ENCODE measurements at regions not wholly inside any gene's neighbourhood (a gene's known extent, or its start where the extent isn't known, plus 50 kb on each side); places are given as distances from the start of the nearest gene placed in this dataset.
A peak's percentile ranks its signal among the peaks of the same experiment; 100 is the strongest.

DNA sequence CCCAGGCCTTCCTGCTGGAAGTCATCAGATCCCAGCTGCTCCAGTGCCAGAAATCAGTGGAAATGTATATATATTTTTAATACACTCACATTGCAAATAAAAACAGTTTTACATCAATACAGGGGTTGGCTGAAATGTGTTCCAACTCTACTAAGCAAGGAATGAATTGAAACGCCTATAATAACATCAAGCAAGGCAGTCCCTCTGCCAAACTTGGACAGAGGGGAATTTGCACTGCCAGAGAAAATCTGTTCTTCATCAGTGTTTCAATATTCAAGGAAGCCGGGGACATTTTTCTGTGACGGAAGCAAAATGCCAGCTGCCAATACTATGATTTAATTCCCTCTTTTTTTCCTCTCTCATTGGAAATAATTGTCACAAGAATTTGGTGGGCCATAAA is 335.3 kb downstream of the TNS1 start:
- Histone ChIP-seq H3K9me3 (ENCODE audit: control insufficient read depth in 2 of 2, insufficient read depth in 1 of 2, low read depth in 1 of 2, low read length in 1 of 2) (no peaks in the 10 kb centered on the region), H3K36me3 (ENCODE audit: control insufficient read depth in 2 of 2, insufficient read depth in 2 of 2, low read length in 1 of 2) (no peaks in the 10 kb centered on the region), H3K4me3 (ENCODE audit: low read depth in 1 of 2, low read length in 2 of 2) (no peak overlapping the region), H3K27me3 (ENCODE audit: control insufficient read depth in 1 of 2, insufficient read depth in 2 of 2, low read length in 2 of 2) (no peaks in the 10 kb centered on the region), H3K27ac (ENCODE audit: low read depth in 2 of 2, low read length in 1 of 2) (peak overlapping the region in 1 of 2 donors; percentile 33), H3K4me1 (ENCODE audit: control insufficient read depth in 2 of 2, insufficient read depth in 2 of 2, low read length in 1 of 2) (peaks cover 0 to 2% of the 10 kb centered on the region in 2 donors)
- WGBS, 2 donors, result 44 to 58% methylated on average over 3 of the region's 3 CpGs

DNA sequence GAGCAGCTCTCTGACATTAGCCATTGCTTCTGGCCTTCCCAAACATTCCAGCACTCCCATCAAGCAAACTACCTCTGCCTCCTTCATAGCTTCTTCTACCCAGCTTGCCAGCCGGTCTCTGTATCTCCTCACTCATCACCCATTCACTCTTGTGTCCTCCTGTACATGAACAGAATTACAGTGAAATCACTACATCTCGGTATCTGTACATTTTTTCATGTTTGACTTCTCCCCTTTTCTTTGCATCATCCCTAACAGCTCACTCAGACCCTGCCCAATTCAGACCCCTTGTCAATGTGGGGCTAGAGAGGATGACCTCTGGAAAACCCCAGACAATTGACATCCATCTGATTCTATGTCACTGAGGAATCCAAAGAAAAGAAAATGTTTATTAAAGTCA is 335.8 kb downstream of the TNS1 start:
- peaks cover 0 to 2% of the 10 kb centered on the region in 2 donors for H3K4me1 ChIP-seq (ENCODE audit: control insufficient read depth in 2 of 2, insufficient read depth in 2 of 2, low read length in 1 of 2)
- peak overlapping the region; percentile 33 to 59 for H3K27ac ChIP-seq (ENCODE audit: low read depth in 2 of 2, low read length in 1 of 2)
- H3K9me3 ChIP-seq (ENCODE audit: control insufficient read depth in 2 of 2, insufficient read depth in 1 of 2, low read depth in 1 of 2, low read length in 1 of 2), result no peaks in the 10 kb centered on the region
- WGBS, 2 donors, result 46 to 77% methylated on average over 2 of the region's 2 CpGs
- H3K27me3 ChIP-seq (ENCODE audit: control insufficient read depth in 1 of 2, insufficient read depth in 2 of 2, low read length in 2 of 2), result no peaks in the 10 kb centered on the region
- no peak overlapping the region for H3K4me3 ChIP-seq (ENCODE audit: low read depth in 1 of 2, low read length in 2 of 2)
- no peaks in the 10 kb centered on the region for H3K36me3 ChIP-seq (ENCODE audit: control insufficient read depth in 2 of 2, insufficient read depth in 2 of 2, low read length in 1 of 2)

DNA sequence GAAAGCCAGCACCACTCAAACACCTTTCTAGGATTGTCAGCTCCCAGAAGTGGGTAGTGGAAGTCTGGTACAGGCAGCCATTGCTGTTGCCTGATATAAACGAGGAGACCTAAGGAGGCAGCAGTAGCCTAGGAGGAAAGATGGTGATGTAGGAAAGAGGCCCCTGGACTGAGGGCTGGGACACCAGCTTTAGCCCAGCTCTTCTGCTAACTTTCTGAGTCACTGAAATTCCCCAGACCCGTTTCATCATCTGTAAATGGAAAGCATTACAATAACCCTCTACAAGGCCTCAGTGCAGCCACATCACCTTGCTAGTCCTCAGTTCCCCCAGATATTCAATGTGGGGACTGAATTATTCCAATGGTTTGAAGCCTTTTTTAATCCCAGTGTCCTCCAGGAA is 336.5 kb downstream of the TNS1 start:
- no peaks in the 10 kb centered on the region for H3K27me3 ChIP-seq (ENCODE audit: control insufficient read depth in 1 of 2, insufficient read depth in 2 of 2, low read length in 2 of 2)
- peaks cover 0 to 2% of the 10 kb centered on the region in 2 donors for H3K4me1 ChIP-seq (ENCODE audit: control insufficient read depth in 2 of 2, insufficient read depth in 2 of 2, low read length in 1 of 2)
- H3K4me3 ChIP-seq (ENCODE audit: low read depth in 1 of 2, low read length in 2 of 2), result no peak overlapping the region
- 44 to 45% methylated on average over 2 of the region's 2 CpGs for WGBS, 2 donors
- no peaks in the 10 kb centered on the region for H3K9me3 ChIP-seq (ENCODE audit: control insufficient read depth in 2 of 2, insufficient read depth in 1 of 2, low read depth in 1 of 2, low read length in 1 of 2)
- H3K27ac ChIP-seq (ENCODE audit: low read depth in 2 of 2, low read length in 1 of 2), result peak overlapping the region in 1 of 2 donors; percentile 59
- no peaks in the 10 kb centered on the region for H3K36me3 ChIP-seq (ENCODE audit: control insufficient read depth in 2 of 2, insufficient read depth in 2 of 2, low read length in 1 of 2)

DNA sequence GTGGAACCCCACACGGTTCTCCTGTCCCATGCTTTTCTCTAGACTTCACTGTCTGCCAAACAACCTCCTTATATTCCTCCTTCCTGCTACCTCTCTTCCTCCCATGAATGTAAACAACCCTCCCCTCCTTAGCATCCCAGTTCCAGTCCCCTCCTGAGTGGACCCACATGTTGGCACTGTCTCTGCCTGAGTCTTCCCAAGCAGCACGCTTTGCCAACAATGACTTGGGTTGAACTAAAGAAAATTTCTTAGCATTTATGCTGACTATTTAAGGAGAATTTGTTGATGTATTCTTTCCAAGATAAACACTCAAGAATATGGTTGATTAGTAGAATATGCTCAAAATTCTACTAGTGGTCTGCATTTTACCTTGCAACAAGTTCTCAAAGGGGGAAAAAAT is 338.0 kb downstream of the TNS1 start:
- H3K9me3 ChIP-seq (ENCODE audit: control insufficient read depth in 2 of 2, insufficient read depth in 1 of 2, low read depth in 1 of 2, low read length in 1 of 2), result no peaks in the 10 kb centered on the region
- no peak overlapping the region for H3K4me3 ChIP-seq (ENCODE audit: low read depth in 1 of 2, low read length in 2 of 2)
- no peaks in the 10 kb centered on the region for H3K4me1 ChIP-seq (ENCODE audit: control insufficient read depth in 2 of 2, insufficient read depth in 2 of 2, low read length in 1 of 2)
- H3K36me3 ChIP-seq (ENCODE audit: control insufficient read depth in 2 of 2, insufficient read depth in 2 of 2, low read length in 1 of 2), result no peaks in the 10 kb centered on the region
- WGBS, 2 donors, result 73 to 78% methylated on average over 2 of the region's 2 CpGs
- H3K27me3 ChIP-seq (ENCODE audit: control insufficient read depth in 1 of 2, insufficient read depth in 2 of 2, low read length in 2 of 2), result no peaks in the 10 kb centered on the region
- no peak overlapping the region for H3K27ac ChIP-seq (ENCODE audit: low read depth in 2 of 2, low read length in 1 of 2)

DNA sequence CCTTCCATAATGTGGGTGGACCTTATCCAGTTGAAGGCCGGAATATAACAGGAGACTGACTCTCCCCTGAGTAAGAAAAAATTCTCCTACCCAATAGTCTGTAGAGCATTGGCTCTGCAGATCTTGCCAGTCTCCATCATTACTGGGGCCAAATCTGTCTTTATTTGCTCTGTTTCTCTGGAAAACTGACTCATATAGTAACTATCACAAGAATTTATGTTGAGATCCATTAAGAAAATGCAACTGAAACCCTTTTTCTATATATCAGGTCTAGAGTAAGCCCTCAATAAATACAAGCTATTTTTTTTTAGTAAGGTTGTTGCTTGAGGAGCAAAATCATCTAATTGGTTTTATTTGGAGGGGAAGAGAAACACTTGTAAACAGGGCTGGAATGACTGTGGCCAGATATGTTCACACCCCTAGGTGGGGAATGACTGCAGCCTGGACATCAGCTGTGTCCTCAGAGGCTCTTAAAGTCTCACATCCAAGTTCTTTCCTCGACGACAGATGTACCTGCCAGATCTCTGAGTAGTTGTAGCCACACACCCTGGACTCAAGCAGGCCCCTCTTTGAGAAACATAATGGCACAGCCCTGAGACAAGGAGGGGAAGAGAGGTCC is 339.7 kb downstream of the TNS1 start:
- no peaks in the 10 kb centered on the region for H3K36me3 ChIP-seq (ENCODE audit: control insufficient read depth in 2 of 2, insufficient read depth in 2 of 2, low read length in 1 of 2)
- no peaks in the 10 kb centered on the region for H3K4me1 ChIP-seq (ENCODE audit: control insufficient read depth in 2 of 2, insufficient read depth in 2 of 2, low read length in 1 of 2)
- no peak overlapping the region for H3K4me3 ChIP-seq (ENCODE audit: low read depth in 1 of 2, low read length in 2 of 2)
- H3K27me3 ChIP-seq (ENCODE audit: control insufficient read depth in 1 of 2, insufficient read depth in 2 of 2, low read length in 2 of 2), result no peaks in the 10 kb centered on the region
- H3K9me3 ChIP-seq (ENCODE audit: control insufficient read depth in 2 of 2, insufficient read depth in 1 of 2, low read depth in 1 of 2, low read length in 1 of 2), result no peaks in the 10 kb centered on the region
- WGBS, 2 donors, result 85 to 90% methylated on average over 3 of the region's 3 CpGs
- H3K27ac ChIP-seq (ENCODE audit: low read depth in 2 of 2, low read length in 1 of 2), result no peak overlapping the region

DNA sequence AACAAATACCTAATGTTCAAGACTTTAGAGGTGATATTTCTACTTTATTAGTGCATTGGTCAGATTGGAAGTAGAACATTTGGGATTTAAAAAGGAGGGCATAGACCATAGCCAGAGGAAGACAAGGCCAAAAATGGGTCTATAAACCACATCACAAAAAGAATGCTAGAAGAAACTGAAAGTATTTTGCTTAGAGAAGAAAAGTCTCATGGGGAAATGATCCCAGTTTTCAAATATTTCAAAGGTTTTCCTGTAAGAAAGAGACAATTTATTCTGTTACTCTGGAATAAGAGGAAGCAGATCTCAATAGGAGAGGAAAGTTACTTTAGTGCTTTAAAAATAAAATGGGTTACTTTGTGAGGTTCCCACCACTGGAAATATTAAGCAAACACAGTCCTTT is 341.4 kb downstream of the TNS1 start:
- Histone ChIP-seq H3K27ac (ENCODE audit: low read depth in 2 of 2, low read length in 1 of 2) (no peak overlapping the region), H3K4me3 (ENCODE audit: low read depth in 1 of 2, low read length in 2 of 2) (no peak overlapping the region), H3K27me3 (ENCODE audit: control insufficient read depth in 1 of 2, insufficient read depth in 2 of 2, low read length in 2 of 2) (no peaks in the 10 kb centered on the region), H3K4me1 (ENCODE audit: control insufficient read depth in 2 of 2, insufficient read depth in 2 of 2, low read length in 1 of 2) (no peaks in the 10 kb centered on the region), H3K36me3 (ENCODE audit: control insufficient read depth in 2 of 2, insufficient read depth in 2 of 2, low read length in 1 of 2) (no peaks in the 10 kb centered on the region), H3K9me3 (ENCODE audit: control insufficient read depth in 2 of 2, insufficient read depth in 1 of 2, low read depth in 1 of 2, low read length in 1 of 2) (no peaks in the 10 kb centered on the region)

DNA sequence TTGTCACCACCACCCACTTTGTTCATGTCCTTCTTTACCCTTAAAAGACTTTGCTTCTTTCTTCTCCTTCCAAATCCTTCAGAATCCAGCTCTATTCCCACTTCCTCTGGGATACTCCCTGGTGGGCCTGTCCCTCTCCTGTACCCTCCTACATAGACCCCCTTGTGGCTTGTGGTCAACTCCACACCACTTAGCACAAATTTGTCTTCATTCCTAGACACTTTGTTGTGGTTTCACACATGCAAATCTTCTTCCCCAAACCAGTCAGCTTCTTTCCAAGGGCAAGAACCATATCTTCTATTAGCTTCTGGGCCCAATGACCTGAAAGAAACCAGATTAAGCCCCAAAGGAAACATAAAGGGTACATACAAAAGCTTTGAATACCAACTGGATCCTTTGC is 342.4 kb downstream of the TNS1 start:
- Histone ChIP-seq H3K27ac (ENCODE audit: low read depth in 2 of 2, low read length in 1 of 2) (no peak overlapping the region), H3K36me3 (ENCODE audit: control insufficient read depth in 2 of 2, insufficient read depth in 2 of 2, low read length in 1 of 2) (no peaks in the 10 kb centered on the region), H3K4me1 (ENCODE audit: control insufficient read depth in 2 of 2, insufficient read depth in 2 of 2, low read length in 1 of 2) (no peaks in the 10 kb centered on the region), H3K9me3 (ENCODE audit: control insufficient read depth in 2 of 2, insufficient read depth in 1 of 2, low read depth in 1 of 2, low read length in 1 of 2) (no peaks in the 10 kb centered on the region), H3K4me3 (ENCODE audit: low read depth in 1 of 2, low read length in 2 of 2) (no peak overlapping the region), H3K27me3 (ENCODE audit: control insufficient read depth in 1 of 2, insufficient read depth in 2 of 2, low read length in 2 of 2) (no peaks in the 10 kb centered on the region)

DNA sequence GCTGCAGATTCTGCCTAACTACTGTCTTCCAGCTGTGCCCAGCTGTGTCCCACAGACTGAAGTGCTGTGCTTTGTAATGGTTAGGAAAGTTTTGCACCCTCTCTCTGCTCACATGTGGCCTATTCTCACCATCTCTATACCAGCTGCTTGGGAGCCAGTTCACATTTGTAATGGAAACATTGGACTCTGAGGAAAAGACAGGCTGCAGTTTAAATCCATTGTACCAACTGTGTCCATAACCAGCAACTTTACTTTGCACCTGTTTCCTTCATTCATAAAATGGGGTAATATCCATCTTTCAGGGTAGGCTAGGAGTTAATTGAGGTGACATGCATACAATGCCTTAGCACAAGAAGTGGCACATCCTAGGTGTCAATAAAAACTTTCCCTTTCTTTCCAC is 344.0 kb downstream of the TNS1 start:
- H3K9me3 ChIP-seq (ENCODE audit: control insufficient read depth in 2 of 2, insufficient read depth in 1 of 2, low read depth in 1 of 2, low read length in 1 of 2), result no peaks in the 10 kb centered on the region
- H3K27me3 ChIP-seq (ENCODE audit: control insufficient read depth in 1 of 2, insufficient read depth in 2 of 2, low read length in 2 of 2), result no peaks in the 10 kb centered on the region
- H3K4me1 ChIP-seq (ENCODE audit: control insufficient read depth in 2 of 2, insufficient read depth in 2 of 2, low read length in 1 of 2), result no peaks in the 10 kb centered on the region
- no peak overlapping the region for H3K4me3 ChIP-seq (ENCODE audit: low read depth in 1 of 2, low read length in 2 of 2)
- no peaks in the 10 kb centered on the region for H3K36me3 ChIP-seq (ENCODE audit: control insufficient read depth in 2 of 2, insufficient read depth in 2 of 2, low read length in 1 of 2)
- H3K27ac ChIP-seq (ENCODE audit: low read depth in 2 of 2, low read length in 1 of 2), result no peak overlapping the region

DNA sequence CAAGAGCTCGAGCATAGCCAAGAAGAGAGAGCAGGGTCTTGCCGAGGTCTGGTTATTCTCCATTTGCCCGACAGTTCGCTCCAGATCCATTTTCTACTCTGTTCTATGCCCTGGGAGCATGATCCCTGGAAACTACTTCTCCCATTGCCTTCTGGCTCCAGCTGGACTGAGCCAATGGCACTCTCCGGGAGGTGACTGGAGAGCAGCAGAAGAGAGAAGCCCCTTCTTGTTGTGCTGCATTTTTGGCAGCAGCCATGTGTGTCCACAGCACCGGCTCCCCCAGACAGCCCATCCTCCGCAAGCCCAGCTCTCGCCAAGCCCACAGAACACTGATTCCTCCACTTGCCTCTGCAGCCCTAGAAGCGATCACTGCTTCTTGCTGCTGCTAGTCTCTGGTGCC is 345.5 kb downstream of the TNS1 start:
- H3K9me3 ChIP-seq (ENCODE audit: control insufficient read depth in 2 of 2, insufficient read depth in 1 of 2, low read depth in 1 of 2, low read length in 1 of 2), result no peaks in the 10 kb centered on the region
- H3K27me3 ChIP-seq (ENCODE audit: control insufficient read depth in 1 of 2, insufficient read depth in 2 of 2, low read length in 2 of 2), result no peaks in the 10 kb centered on the region
- peaks cover 0 to 5% of the 10 kb centered on the region in 2 donors for H3K4me1 ChIP-seq (ENCODE audit: control insufficient read depth in 2 of 2, insufficient read depth in 2 of 2, low read length in 1 of 2)
- H3K4me3 ChIP-seq (ENCODE audit: low read depth in 1 of 2, low read length in 2 of 2), result no peak overlapping the region
- H3K27ac ChIP-seq (ENCODE audit: low read depth in 2 of 2, low read length in 1 of 2), result peak overlapping the region; percentile 0 to 46
- WGBS, 2 donors, result 89 to 94% methylated on average over 9 of the region's 9 CpGs
- H3K36me3 ChIP-seq (ENCODE audit: control insufficient read depth in 2 of 2, insufficient read depth in 2 of 2, low read length in 1 of 2), result no peaks in the 10 kb centered on the region

DNA sequence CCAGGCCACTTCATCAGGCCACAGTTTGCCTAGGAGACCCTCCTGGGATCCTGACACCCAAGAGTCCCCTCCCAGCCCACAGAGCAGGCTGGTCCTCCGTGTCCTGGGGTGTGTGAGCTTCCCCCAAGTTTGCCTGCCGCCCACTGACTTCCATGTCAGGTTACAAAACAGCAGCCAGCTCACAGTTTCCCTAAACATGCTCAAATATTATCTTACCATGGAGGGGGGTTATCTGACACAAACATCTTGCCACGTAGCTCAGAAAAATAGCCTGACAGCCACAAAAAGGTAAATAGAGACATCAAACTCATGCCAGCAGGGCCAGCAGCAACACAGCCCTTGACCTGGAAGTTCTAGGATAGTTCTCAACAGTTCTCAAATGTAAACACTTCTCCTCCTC is 346.5 kb downstream of the TNS1 start:
- 72 to 74% methylated on average over 3 of the region's 3 CpGs for WGBS, 2 donors
- peak overlapping the region in 1 of 2 donors; percentile 20 for H3K27ac ChIP-seq (ENCODE audit: low read depth in 2 of 2, low read length in 1 of 2)

More for the DNA sequence above, 346.5 kb downstream of the TNS1 start:
- Histone ChIP-seq H3K27me3 (ENCODE audit: control insufficient read depth in 1 of 2, insufficient read depth in 2 of 2, low read length in 2 of 2) (no peaks in the 10 kb centered on the region), H3K4me3 (ENCODE audit: low read depth in 1 of 2, low read length in 2 of 2) (no peak overlapping the region), H3K4me1 (ENCODE audit: control insufficient read depth in 2 of 2, insufficient read depth in 2 of 2, low read length in 1 of 2) (peaks cover 0 to 8% of the 10 kb centered on the region in 2 donors), H3K9me3 (ENCODE audit: control insufficient read depth in 2 of 2, insufficient read depth in 1 of 2, low read depth in 1 of 2, low read length in 1 of 2) (no peaks in the 10 kb centered on the region), H3K36me3 (ENCODE audit: control insufficient read depth in 2 of 2, insufficient read depth in 2 of 2, low read length in 1 of 2) (no peaks in the 10 kb centered on the region)
